Lung (tissue), 11 donors: ENCODE measurements at regions not wholly inside any gene's neighbourhood (a gene's known extent, or its start where the extent isn't known, plus 50 kb on each side); places are given as distances from the start of the nearest gene placed in this dataset.

ENCODE experiments used
- ATAC-seq: fragments of 200-7000 bp; cut with Tn5 transposase; one replicate; pipeline ENCODE4 v1.9.1; 2020; ENCODE audit warnings: moderate number of reproducible peaks; ENCODE audit not compliant: insufficient read depth, low FRiP score
- DNase-seq, 3 donors: peaks; one replicate each; pipeline ENCODE4 v3.0.0-alpha.2; 2013 to 2017
- H3K27ac ChIP-seq, 2 donors: one replicate each; pipeline ENCODE4 v1.5.1; 2013; ENCODE audit warnings: mild to moderate bottlenecking in 2 of 2, moderate library complexity in 2 of 2, control low read depth in 1 of 2, inconsistent platforms in 1 of 2, low read depth in 1 of 2, low read length in 1 of 2
- H3K27me3 ChIP-seq, 3 donors: one replicate each; pipeline ENCODE4 v1.5.1; 2013; ENCODE audit warnings: low read length in 2 of 3; ENCODE audit not compliant: control insufficient read depth in 3 of 3, insufficient read depth in 3 of 3
- H3K36me3 ChIP-seq, 4 donors: one replicate each; pipeline ENCODE4 v1.5.1; 2013; ENCODE audit warnings: low read length in 4 of 4, mild to moderate bottlenecking in 1 of 4, moderate library complexity in 1 of 4; ENCODE audit not compliant: control insufficient read depth in 4 of 4, insufficient read depth in 4 of 4
- H3K4me1 ChIP-seq, 5 donors: one replicate each; pipeline ENCODE4 v1.5.1; 2013; ENCODE audit warnings: low read length in 5 of 5, mild to moderate bottlenecking in 2 of 5, moderate library complexity in 1 of 5; ENCODE audit not compliant: control insufficient read depth in 5 of 5, insufficient read depth in 5 of 5
- H3K4me3 ChIP-seq: one replicate; pipeline ENCODE4 v1.5.1; 2013; ENCODE audit warnings: mild to moderate bottlenecking, control low read depth, moderate library complexity
- H3K9ac ChIP-seq, 2 donors: one replicate each; pipeline ENCODE4 v1.5.1; 2013; ENCODE audit warnings: low read length in 2 of 2, control low read depth in 1 of 2; ENCODE audit not compliant: insufficient read depth in 1 of 2
- H3K9me3 ChIP-seq, 4 donors: one replicate each; pipeline ENCODE4 v1.5.1; 2013; ENCODE audit warnings: low read length in 3 of 4, mild to moderate bottlenecking in 1 of 4, moderate library complexity in 1 of 4; ENCODE audit not compliant: control insufficient read depth in 4 of 4, insufficient read depth in 3 of 4
- CTCF ChIP-seq: IDR thresholded peaks from 2 replicates; pipeline ENCODE4 v1.5.1; 2012; ENCODE audit warnings: mild to moderate bottlenecking; ENCODE audit errors: control extremely low read depth, extremely low read depth
- WGBS, 2 donors: extraction: QIAGEN DNeasy Blood & Tissue Kit; methylation state at CpG; one replicate each; pipeline ENCODE4 v1.1.7; 2013; 5-methylcytosine and 5-hydroxymethylcytosine counted together
- donor health status: control.
- donor health status: control.
- donor health status: Bipolar disorder and iron deficiency.
- donor health status: healthy.
- donor health status: DM: yes; HTN: yes; CAD: no.

DNA sequence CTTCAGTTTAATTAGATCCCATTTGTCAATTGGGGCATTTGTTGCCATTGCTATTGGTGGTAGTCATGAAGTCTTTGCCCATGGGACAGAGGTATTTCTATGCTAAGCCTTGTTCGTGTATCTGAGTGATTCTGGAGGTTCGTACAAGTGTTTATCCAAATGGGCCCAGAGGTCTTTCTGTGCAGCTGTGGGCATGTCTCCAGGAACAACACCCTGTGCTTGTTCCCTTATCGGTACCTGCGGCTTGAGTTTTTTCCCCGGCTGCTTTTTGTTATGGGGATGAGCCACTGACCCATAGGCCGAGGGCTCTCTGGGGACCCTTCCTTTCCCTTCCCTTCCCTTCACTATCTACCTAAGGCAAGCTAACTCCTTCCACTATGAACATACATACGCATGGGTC, 81.4 kb upstream of the WDR1 start:
- Histone ChIP-seq H3K27me3 (no peaks in the 10 kb centered on the region), H3K9me3 (peaks cover 0 to 4% (median 0%) of the 10 kb centered on the region in 4 donors), H3K4me1 (no peaks in the 10 kb centered on the region), H3K4me3 (no peak overlapping the region), H3K36me3 (no peaks in the 10 kb centered on the region), H3K27ac (no peak overlapping the region), H3K9ac (no peak overlapping the region)
- no peak for ATAC-seq
- no peak for TF ChIP-seq CTCF
- no peak for DNase-seq
- 94 to 97% methylated on average over 7 of the region's 7 CpGs for WGBS, 2 donors

DNA sequence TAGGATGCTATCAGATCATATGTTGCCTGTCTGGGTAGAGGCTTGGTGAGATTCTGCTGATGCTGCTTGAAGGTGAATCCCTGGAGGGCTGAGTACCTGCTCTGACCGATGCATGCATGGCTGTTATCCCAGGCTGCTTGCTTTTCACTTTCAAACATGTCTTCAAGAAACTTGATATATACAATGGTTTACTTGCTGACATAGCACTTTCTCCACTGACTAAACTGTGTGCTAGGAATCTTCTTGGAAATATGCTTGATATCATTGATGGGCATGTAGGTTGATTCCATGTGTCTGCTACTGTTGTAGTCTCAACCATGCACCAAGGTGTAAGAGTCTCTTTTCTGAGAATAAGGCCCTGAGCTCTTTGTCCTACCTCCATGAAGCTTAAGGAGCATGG, 79.6 kb upstream of the WDR1 start:
- H3K36me3 ChIP-seq = no peaks in the 10 kb centered on the region
- no peak for TF ChIP-seq CTCF
- H3K9me3 ChIP-seq = peaks cover 0 to 6% (median 0%) of the 10 kb centered on the region in 4 donors
- DNase-seq (no peak), ATAC-seq (no peak)
- 91 to 96% methylated on average over 1 of the region's 1 CpG for WGBS, 2 donors
- H3K27me3 ChIP-seq = no peaks in the 10 kb centered on the region
- H3K27ac ChIP-seq = no peak overlapping the region
- H3K9ac ChIP-seq = no peak overlapping the region
- H3K4me3 ChIP-seq = no peak overlapping the region
- H3K4me1 ChIP-seq = peaks cover 0 to 2% (median 0%) of the 10 kb centered on the region in 5 donors

GRCh38 chr4:10192331-10192730, 75.7 kb upstream of the WDR1 start:
- Histone ChIP-seq H3K27me3 (no peaks in the 10 kb centered on the region), H3K27ac (no peak overlapping the region), H3K4me1 (peaks cover 0 to 2% (median 0%) of the 10 kb centered on the region in 5 donors), H3K36me3 (no peaks in the 10 kb centered on the region), H3K9ac (no peak overlapping the region), H3K4me3 (no peak overlapping the region), H3K9me3 (peaks cover 0 to 2% (median 0%) of the 10 kb centered on the region in 4 donors)
- ATAC-seq (no peak), DNase-seq (no peak)
- WGBS, 2 donors = 35 to 46% methylated on average over 3 of the region's 3 CpGs
- no peak for TF ChIP-seq CTCF

- WGBS, 2 donors = 91 to 95% methylated on average over 2 of the region's 2 CpGs
- TF ChIP-seq CTCF = no peak
- no peak for DNase-seq
These were observed 71.9 kb upstream of the WDR1 start for GRCh38 chr4:10188400-10189004.

More at GRCh38 chr4:10188400-10189004, 71.9 kb upstream of the WDR1 start:
- no peak overlapping the region for H3K4me3 ChIP-seq
- H3K9ac ChIP-seq = no peak overlapping the region
- ATAC-seq = no peak
- H3K4me1 ChIP-seq = peaks cover 0 to 5% (median 2%) of the 10 kb centered on the region in 5 donors
- H3K9me3 ChIP-seq = peaks cover 0 to 2% (median 0%) of the 10 kb centered on the region in 4 donors
- no peaks in the 10 kb centered on the region for H3K27me3 ChIP-seq
- H3K36me3 ChIP-seq = no peaks in the 10 kb centered on the region
- H3K27ac ChIP-seq = no peak overlapping the region
